SK-N-SH (cell line): ENCODE measurements at regions not wholly inside any gene's neighbourhood (a gene's known extent, or its start where the extent isn't known, plus 50 kb on each side); places are given as distances from the start of the nearest gene placed in this dataset.

Experiments
- EP300 ChIP-seq, 2 experiments: IDR thresholded peaks; 2 replicates each; pipeline versions ENCODE4 v1.4.0 to v1.6.1; 2012; ENCODE audit warnings: borderline replicate concordance in 1 of 2, low read depth in 1 of 2, low read length in 1 of 2
- EZH2phosphoT487 ChIP-seq: fragments of 200-600 bp; sonication (generic); IDR thresholded peaks from 2 replicates; pipeline ENCODE4 v1.6.1; 2017; ENCODE audit warnings: low read depth, mixed run types, mild to moderate bottlenecking, antibody characterized with exemption, moderate library complexity, borderline replicate concordance
- POLR2AphosphoS5 ChIP-seq: IDR thresholded peaks from 2 replicates; pipeline ENCODE4 v1.6.1; 2012; ENCODE audit warnings: low read depth, low read length
- TAF1 ChIP-seq: IDR thresholded peaks from 2 replicates; pipeline ENCODE4 v1.6.1; 2012; ENCODE audit warnings: low read depth, mild to moderate bottlenecking, low read length, moderate library complexity, borderline replicate concordance

DNA sequence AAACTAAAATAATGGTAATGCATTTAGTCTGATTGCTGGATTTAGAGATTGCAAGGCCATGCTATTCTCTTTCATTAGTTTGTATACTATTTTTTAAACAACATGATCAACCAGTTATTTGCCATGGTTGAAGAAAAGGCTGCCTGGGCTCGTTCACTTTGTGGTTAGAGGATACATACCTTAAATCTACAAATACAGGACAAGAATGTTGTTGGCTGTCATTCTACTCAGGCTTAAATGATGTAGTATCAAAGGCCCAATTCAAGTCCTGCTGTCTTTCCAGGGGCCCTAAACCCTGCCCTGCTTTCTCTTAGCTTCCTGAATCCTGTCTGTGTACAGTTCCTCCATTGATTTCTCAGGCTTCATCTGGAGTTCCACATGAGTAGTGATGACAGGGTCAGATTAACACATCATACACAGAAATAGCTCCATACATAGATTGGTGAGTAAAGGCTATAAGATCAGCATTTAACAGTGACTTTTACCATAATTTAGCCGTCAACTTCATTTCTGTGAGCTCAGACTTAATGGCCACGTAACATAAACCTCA, 114.9 kb upstream of the GPRIN3 start:
- TF ChIP-seq EZH2phosphoT487 (no peak), TAF1 (no peak), POLR2AphosphoS5 (no peak), EP300 (IDR thresholded peaks at IDR 0.05; ENCODE audit: borderline replicate concordance in 1 of 2, low read depth in 1 of 2, low read length in 1 of 2) (no peak)
